ENCODE measurements at regions not wholly inside any gene's neighbourhood (a gene's known extent, or its start where the extent isn't known, plus 50 kb on each side); places are given as distances from the start of the nearest gene placed in this dataset.
A peak's percentile ranks its signal among the peaks of the same experiment; 100 is the strongest.
"Not testable (repeated sequence)": the region's sequence is repeated elsewhere in the genome, so short reads cannot be mapped to it uniquely, and the experiment has no call there.

- DNase-seq: not testable (repeated sequence)
Observed at GRCh38 chr16:29195116-29195872, 210.4 kb downstream of the LAT start.

DNA sequence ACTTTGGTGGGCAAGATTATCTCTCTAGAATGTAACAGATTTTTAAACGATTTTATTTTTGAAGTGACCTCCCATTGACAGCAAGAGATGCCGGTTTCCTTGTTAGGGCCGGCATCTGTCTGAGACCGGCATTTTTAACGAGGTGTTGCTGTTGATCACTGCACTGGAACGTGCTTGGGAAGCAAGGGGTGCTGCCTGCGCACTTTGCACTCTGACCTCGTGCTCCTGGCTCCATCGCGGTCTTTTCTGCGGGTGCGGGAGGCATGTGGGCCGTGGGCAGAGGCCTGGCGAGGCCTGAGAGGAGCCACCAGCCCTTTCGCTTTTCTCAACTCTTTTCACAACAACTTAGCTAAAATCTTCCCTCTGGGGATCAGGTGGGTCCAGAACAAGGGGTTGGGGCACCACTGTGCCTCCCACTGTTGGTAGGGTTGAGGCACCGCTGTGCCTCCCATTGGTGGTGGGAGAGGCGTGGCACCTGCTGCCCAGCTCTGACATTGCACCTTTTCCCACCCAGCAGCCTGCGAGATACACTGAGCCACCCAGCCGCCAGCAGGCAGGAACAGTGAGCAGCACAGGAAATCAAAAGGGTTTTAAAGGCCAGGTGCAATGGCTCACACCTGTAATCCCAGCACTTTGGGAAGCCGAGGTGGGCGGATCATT, 209.5 kb downstream of the LAT start:
- DNase-seq: not testable (repeated sequence)

DNA sequence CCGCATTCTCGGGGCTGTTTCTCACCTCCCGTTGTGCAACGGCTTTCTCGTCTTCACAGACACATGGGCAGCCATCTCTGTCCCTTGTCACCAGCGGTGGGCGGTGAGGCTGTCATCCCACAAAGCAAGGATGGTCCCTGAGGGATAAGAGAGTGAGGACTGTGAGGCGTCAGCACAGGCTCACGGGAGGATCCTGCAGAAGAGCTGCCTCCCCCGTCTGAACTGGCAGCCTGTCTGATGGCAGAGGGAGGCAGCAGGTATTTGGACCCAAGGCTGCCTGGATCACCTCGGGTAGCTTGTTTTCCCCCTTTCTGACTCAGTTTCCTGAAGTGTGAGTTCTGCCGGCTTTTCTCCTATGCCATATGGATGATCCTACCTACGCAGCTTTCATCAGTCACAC, 208.8 kb downstream of the LAT start:
- DNase-seq: not testable (repeated sequence)

GRCh38 chr16:29193248-29193574, 208.4 kb downstream of the LAT start:
- not testable (repeated sequence) for DNase-seq

DNA sequence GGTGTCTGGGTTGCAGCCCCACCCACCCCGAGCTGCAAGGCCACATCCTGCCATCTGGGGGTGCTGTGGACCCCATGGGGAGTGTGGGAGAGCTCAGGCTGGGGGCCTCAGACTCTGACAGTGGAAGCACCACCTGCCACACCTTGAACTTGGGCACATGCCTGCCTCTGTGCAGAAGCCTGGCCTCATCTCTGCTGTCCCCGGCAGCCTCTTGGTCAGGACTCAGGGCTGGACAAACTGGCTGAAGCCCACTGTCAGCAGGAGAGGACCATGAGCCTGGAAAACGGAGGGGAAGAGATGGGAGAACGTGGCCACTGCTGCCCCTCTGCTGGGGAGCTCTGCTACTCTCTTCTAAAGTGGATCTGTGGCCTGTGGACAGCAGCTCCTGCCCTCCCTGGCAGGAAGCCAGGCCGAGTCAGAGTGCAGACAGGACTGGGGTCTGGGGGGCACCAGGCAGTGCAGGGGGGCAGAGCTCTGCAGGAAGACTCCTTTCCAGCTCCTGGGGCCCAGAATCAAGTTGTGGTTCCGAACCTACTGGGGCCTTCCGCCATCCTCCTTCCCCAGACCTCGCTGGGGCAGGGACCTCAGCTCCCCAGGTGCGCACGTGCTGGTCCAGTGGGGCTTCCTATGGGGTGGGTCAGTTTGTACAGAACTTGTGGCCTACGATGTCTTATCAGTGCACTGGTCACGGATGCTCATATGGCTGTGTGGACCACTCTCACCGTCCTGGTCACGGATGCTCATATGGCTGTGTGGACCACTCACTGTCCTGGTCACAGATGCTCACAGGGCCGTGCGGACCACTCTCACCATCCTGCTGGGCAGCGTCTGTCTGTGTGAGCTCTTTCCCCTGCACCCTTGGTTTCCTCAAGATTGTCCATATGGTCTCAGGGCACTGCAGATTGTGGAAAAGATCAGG, 207.7 kb downstream of the LAT start:
- DNase-seq: no peak

- DNase-seq: not testable (repeated sequence)
Observed at GRCh38 chr16:29191636-29192180, 206.9 kb downstream of the LAT start.

- peak; percentile 75 for DNase-seq
Observed at GRCh38 chr16:29190553-29191431, 205.9 kb downstream of the LAT start.

DNA sequence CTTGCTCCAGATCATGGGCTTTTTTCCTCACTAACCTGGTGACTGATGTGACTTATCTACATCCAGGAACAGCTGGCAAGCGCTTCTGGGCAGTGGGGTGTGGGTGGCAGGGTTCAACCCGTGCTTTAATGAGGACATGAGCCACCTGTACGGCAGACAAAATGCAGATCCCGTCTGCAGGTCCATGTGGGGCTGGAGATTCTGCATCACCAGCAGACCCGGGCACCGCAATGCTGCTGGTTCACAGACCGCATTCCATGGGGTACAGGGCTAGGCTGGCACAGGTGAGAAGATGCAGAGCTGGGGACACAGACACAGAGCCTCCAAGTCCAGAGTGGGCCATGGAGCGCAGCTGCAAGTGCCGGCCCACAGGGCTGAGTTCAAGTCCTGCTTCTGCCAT, 204.0 kb downstream of the LAT start:
- DNase-seq: not testable (repeated sequence)

DNA sequence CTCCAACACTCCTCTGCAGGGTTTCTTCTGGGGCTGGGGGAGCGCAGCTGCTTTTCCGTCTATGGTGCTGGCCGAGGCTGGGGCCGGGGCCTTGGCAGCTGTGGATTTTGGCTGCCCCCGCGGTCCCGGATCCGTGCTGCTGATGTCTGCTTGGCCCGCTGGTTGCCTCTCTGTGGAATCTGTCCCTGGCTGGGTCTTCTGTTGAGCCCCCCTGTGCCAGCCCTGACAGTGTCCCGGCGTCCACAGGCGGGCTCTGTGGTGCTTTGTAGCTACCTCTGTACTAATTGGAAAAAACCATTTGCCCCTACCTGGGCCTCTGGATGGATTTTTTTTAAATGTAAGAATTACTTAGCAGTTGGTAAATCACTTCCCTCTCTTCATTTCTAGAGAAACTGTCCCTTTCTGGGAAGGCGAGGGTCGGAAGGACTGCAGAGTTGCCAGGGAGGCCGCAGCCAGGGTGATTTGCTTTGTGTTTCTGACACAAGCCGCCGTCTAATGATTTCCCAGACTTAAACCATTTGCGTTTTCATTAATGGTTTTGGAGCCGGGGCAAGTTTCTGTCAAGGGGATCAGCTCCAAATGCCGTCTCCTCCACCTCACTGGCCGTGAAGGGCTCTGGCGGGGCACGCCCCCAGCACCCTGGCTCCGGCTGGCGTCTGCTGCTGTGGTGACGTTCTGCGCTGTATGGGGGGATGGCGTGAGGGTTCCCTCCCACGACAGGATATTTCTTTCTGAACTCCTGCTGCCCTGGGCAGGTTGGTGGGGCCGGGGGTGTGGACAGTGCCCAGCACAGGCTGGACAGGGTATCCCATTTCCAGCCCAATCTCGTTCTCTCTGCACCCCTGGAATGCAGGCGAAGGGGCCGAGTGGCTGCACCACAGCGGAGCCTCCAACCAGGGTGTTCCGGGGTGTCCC, 201.7 kb downstream of the LAT start:
- peak; percentile 84 for DNase-seq

DNA sequence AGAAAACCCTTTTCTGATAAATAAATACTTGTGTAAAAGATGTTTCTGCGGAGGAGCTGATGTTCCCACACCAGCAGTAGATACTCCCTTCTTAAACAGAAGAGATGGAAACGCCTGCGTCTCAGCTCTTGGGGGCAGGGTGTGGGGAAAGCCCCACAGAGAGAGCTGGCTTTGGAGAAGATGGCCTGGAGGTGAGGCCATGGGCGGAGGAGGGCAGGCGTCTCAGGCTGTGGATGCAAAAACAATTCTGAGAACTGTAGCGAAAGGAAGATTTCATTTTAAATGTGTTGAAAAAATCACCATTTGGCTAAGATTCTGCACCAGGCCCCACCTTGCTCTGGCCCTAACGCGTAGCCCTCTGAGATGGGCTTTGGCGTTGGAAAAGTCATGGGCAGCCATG, 201.0 kb downstream of the LAT start:
- DNase-seq: not testable (repeated sequence)

GRCh38 chr16:29184738-29185438, 200.0 kb downstream of the LAT start:
- peak; percentile 63 for DNase-seq

DNA sequence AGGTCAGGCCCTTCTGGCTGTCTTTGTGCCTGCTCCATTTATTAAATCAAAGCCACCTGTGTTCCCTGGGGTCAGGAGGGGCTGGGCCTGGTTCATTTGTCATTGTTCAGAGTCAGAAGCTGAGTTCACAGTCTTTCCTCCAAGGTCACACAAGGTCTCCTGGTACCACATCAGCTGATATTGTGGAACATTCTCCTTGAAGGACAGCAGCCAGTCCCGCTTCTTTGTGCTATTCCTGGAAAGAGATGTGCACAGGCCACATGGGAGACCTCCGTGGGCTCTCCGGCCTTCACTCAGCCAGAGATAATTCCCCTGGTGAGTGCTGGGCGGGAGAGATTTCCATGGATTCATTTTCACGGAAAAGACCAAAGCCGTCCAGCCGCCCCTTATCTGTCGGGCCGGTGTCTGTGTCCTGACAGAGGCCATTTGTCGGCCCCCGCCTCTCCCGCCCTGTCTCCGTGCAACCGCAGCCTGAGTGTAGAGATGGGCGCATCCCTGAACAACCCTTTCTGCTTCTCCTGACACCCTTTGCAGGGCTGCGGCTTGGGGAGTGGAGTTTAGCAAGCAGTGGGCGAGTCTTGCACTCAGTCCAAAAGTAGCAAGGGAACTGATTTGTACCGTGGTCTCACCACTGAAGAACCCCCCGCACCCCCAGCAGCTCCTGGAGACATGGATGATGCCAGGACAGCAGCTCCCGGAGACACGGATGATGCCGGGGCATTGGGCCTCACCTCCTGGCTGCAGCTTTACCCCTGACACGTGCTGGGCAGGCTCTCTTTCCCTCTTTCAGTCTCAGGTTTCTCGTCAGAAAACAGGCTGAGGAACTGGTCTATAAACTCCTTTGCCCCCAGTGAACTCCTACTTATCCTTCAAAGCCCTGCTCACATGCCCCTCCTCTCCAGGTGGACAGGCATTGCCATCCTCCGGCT, 198.4 kb downstream of the LAT start:
- not testable (repeated sequence) for DNase-seq

GRCh38 chr16:29182501-29182900, 197.6 kb downstream of the LAT start:
- DNase-seq: no peak

DNA sequence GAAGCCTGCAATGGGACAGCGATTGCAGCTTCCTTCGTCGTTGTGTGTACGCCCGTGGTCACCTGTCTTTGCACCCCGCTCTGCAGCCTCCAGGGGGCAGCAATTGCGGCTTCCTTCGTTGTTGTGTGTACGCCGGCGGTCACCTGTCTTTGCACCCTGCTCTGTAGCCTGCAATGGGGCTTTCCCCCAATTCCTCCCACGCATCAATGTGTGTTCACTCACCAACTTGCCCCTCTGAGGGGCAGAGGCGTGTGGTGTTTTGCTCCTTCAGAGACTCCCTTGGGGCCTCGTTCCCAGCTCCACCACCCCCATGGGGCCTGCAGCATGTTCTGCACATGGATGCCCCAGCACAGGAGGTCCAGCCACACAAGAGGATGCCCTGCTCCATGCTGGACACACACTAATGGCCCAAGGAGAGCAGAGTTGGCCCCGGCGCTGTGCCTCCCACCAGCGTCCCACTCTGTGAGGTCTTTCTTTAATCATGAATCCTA, 197.1 kb downstream of the LAT start:
- not testable (repeated sequence) for DNase-seq

DNA sequence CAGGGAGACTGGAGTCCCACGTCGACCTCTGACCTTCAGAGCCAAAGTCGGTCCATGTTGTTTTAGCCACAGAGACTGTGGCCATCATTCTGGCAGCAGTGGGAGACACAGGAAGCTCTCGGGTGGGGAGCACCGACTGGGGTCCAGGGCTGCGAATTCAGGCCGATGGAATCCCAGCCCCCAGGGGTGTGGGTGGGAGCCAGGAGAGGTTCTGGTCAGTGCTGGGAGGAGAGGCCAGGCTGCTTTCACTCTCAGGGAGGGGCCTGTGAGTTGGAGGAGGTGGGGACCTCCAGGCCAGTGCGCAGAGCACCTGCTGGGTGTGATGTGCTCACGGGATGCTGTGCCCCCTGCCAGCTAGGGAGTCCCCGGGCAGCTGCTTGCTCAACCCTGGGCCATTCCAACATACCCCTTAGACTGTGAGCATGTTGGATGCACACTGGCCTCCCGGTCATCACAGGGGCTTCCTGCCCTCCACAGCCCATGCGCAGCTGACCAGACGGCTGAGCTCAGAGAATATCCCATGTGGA, 196.5 kb downstream of the LAT start:
- peak; percentile 24 for DNase-seq

DNA sequence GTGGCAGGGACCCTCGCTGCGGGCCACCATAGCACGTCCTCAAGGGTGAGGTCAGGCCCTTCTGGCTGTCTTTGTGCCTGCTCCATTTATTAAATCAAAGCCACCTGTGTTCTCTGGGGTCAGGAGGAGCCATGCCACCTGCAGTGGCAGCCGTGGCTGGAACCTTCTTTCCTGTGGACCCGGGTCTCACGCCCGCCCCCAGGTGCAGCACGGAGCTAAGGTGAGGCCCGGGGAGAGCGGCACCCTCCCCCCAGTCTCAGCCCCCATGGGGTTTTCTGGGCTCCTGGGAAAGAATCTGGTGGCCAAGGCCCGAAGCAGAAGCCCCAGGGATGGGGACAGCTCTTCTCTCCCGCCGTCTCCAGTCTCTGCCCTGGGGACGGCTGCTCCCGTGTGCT, 195.4 kb downstream of the LAT start:
- DNase-seq: peak; percentile 7

DNA sequence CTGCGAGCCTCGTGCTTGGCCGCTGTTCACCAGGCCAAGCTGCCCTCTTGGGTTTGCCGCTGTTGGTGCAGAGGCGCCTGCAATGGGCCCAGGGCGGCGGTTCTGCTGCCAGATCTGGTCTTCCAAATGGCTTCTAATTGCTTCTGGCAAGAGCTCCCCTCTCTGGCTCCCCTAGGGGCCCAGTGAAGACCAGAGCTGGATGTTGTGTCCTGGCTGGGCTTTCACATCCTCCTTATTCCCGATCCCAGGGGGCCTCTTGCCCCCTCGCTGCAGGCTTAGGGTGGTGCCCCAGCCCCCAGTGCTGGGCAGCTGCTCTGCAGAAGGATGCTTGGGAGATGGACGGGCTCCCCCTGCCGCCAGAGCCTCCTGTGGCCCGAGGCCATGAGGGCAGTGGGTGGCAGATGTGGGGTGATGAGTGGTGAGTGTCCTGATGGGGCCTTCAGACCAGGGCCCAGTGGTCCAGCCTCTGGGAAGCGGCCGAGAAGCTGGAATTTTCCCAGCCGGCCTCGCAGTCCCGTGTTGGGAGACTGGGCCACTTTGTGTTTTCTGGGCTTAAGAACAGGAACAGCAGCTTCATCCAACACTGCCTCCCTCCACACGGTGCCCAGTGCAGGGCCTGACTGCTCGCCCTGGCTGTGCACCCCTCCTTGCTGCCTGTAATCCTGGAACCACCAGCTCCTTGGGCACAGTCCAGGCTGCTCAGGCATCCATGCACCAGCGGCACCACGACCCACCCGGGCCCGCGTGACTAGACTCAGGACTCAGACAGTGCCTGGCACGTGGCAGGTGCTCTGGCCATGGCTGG, 194.8 kb downstream of the LAT start:
- peak; percentile 19 for DNase-seq

All from left hindlimb (tissue), 1 donor.